ENCODE measurements at regions not wholly inside any gene's neighbourhood (a gene's known extent, or its start where the extent isn't known, plus 50 kb on each side); places are given as distances from the start of the nearest gene placed in this dataset.

DNA sequence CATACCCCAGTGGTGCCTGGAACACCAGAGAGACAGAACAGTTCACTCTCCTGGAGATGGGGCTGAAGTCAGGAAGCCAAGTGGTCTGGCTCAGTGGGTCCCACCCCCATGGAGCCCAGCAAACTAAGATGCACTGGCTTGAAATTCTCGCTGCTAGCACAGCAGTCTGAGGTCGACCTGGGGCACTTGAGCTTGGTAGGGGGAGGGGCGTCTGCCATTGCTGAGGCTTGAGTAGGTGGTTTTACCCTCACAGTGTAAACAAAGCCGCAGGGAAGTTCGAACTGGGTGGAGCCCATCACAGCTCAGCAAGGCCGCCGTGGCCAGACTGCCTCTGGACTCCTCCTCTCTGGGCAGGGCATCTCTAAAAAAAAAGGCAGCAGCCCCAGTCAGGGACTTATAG, 272.0 kb downstream of the KLF13 start:
- Mint-ChIP-seq H3K4me3 (ENCODE audit: unreplicated experiment) (no peak overlapping the region), H3K36me3 (ENCODE audit: low read depth, unreplicated experiment) (no peaks in the 10 kb centered on the region), H3K27me3 (ENCODE audit: low read depth, unreplicated experiment) (peaks cover 7% of the 10 kb centered on the region), H3K27ac (ENCODE audit: unreplicated experiment) (no peak overlapping the region), H3K9me3 (ENCODE audit: unreplicated experiment) (peaks cover 3% of the 10 kb centered on the region), H3K4me1 (ENCODE audit: low read depth, unreplicated experiment) (peaks cover 5% of the 10 kb centered on the region)
- Histone ChIP-seq H2AFZ (ENCODE audit: low read depth, low read length) (no peak overlapping the region), H3K36me3 (ENCODE audit: insufficient read depth, low read length) (no peaks in the 10 kb centered on the region), H3K27me3 (ENCODE audit: insufficient read depth, low read length) (no peaks in the 10 kb centered on the region), H3K4me2 (ENCODE audit: low read length) (no peak overlapping the region), H3K4me1 (ENCODE audit: insufficient read depth, low read length) (no peaks in the 10 kb centered on the region), H4K20me1 (ENCODE audit: insufficient read depth, low read length) (no peaks in the 10 kb centered on the region), H3K4me3 (ENCODE audit: insufficient read depth, low read depth, low read length) (no peak overlapping the region), H3K79me2 (ENCODE audit: insufficient read depth, low read length) (no peaks in the 10 kb centered on the region), H3K9me3 (ENCODE audit: insufficient read depth, low read depth, low read length) (no peaks in the 10 kb centered on the region), H3K9ac (ENCODE audit: low read length) (no peak overlapping the region), H3K27ac (ENCODE audit: low read depth, low read length) (no peak overlapping the region)
- DNase-seq (ENCODE audit: low read depth) (no peak), FAIRE-seq (no peak)
- no peak for TF ChIP-seq EZH2 (IDR thresholded peaks at IDR 0.05; ENCODE audit: insufficient read depth, low read length)
- TF ChIP-seq, protein P1, sequence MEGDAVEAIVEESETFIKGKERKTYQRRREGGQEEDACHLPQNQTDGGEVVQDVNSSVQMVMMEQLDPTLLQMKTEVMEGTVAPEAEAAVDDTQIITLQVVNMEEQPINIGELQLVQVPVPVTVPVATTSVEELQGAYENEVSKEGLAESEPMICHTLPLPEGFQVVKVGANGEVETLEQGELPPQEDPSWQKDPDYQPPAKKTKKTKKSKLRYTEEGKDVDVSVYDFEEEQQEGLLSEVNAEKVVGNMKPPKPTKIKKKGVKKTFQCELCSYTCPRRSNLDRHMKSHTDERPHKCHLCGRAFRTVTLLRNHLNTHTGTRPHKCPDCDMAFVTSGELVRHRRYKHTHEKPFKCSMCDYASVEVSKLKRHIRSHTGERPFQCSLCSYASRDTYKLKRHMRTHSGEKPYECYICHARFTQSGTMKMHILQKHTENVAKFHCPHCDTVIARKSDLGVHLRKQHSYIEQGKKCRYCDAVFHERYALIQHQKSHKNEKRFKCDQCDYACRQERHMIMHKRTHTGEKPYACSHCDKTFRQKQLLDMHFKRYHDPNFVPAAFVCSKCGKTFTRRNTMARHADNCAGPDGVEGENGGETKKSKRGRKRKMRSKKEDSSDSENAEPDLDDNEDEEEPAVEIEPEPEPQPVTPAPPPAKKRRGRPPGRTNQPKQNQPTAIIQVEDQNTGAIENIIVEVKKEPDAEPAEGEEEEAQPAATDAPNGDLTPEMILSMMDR (IDR thresholded peaks at IDR 0.05; ENCODE audit: insufficient read depth, low read depth, low read length): no peak

DNA sequence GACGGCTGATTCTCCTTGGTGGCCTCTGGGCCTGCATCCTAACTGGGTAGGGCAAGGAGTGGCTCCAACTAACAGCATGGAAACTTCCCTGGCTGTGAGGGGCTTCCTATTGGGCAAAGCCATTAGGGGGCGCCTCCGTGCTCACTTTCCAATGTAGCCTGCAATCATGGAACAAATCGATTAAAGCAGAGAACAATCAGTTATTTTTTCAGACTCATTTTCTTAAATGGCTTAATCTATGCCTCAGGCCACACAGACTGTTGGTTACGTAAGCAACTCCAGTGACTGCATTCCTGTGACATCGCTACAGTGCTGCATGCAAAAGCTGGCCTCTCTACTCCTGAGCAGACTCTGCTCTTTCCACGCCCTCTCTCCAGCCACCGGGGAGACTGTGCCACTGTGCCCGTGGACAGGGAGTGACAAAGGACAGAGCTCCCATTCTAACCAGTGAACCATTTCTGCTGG, 278.9 kb downstream of the KLF13 start:
- no peaks in the 10 kb centered on the region for H3K79me2 ChIP-seq (ENCODE audit: insufficient read depth, low read length)
- H3K9ac ChIP-seq (ENCODE audit: low read length): no peak overlapping the region
- H3K4me3 ChIP-seq (ENCODE audit: insufficient read depth, low read depth, low read length): no peak overlapping the region
- no peak overlapping the region for H3K27ac Mint-ChIP-seq (ENCODE audit: unreplicated experiment)
- H3K27me3 ChIP-seq (ENCODE audit: insufficient read depth, low read length): no peaks in the 10 kb centered on the region
- FAIRE-seq (no peak), DNase-seq (ENCODE audit: low read depth) (peak; percentile 21)
- H3K4me2 ChIP-seq (ENCODE audit: low read length): peak overlapping the region; percentile 43
- H3K36me3 Mint-ChIP-seq (ENCODE audit: low read depth, unreplicated experiment): no peaks in the 10 kb centered on the region
- no peaks in the 10 kb centered on the region for H4K20me1 ChIP-seq (ENCODE audit: insufficient read depth, low read length)
- peaks cover 5% of the 10 kb centered on the region for H3K9me3 Mint-ChIP-seq (ENCODE audit: unreplicated experiment)
- no peaks in the 10 kb centered on the region for H3K36me3 ChIP-seq (ENCODE audit: insufficient read depth, low read length)
- no peak overlapping the region for H3K4me3 Mint-ChIP-seq (ENCODE audit: unreplicated experiment)
- peaks cover 11% of the 10 kb centered on the region for H3K4me1 ChIP-seq (ENCODE audit: insufficient read depth, low read length)
- peaks cover 4% of the 10 kb centered on the region for H3K27me3 Mint-ChIP-seq (ENCODE audit: low read depth, unreplicated experiment)
- H3K9me3 ChIP-seq (ENCODE audit: insufficient read depth, low read depth, low read length): no peaks in the 10 kb centered on the region
- no peak overlapping the region for H3K27ac ChIP-seq (ENCODE audit: low read depth, low read length)
- peaks cover 11% of the 10 kb centered on the region for H3K4me1 Mint-ChIP-seq (ENCODE audit: low read depth, unreplicated experiment)
- H2AFZ ChIP-seq (ENCODE audit: low read depth, low read length): no peak overlapping the region
- TF ChIP-seq, protein P1 (IDR thresholded peaks at IDR 0.05; ENCODE audit: insufficient read depth, low read depth, low read length): no peak
- TF ChIP-seq EZH2 (IDR thresholded peaks at IDR 0.05; ENCODE audit: insufficient read depth, low read length): no peak

DNA sequence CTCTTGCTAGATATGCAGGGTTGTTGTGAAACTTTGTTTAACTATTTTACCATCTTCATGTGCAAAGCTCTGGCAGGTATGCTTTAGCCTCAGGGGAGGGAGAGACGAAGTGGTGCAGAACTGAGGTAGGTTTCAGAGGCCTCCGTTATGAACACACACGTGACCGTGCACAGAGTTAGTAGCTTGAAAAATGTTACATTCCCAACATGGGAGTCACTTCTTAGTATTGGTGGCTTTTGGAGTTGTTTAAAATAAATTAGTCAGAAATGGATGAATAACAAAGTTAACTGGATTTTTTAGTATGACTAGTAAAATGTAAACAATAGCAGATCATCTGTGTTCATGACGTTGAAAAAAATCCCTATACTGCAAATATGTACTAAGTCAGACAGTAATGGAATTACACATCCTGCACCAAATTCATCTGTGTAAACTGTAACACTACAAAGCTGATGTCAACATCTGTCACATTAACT, 279.6 kb downstream of the KLF13 start:
- H3K4me2 ChIP-seq (ENCODE audit: low read length): peak overlapping the region; percentile 43
- H3K4me3 Mint-ChIP-seq (ENCODE audit: unreplicated experiment): no peak overlapping the region
- no peaks in the 10 kb centered on the region for H3K79me2 ChIP-seq (ENCODE audit: insufficient read depth, low read length)
- no peak overlapping the region for H2AFZ ChIP-seq (ENCODE audit: low read depth, low read length)
- H3K9me3 Mint-ChIP-seq (ENCODE audit: unreplicated experiment): peaks cover 2% of the 10 kb centered on the region
- no peaks in the 10 kb centered on the region for H3K9me3 ChIP-seq (ENCODE audit: insufficient read depth, low read depth, low read length)
- FAIRE-seq (peak; percentile 59), DNase-seq (ENCODE audit: low read depth) (peak; percentile 57)
- peaks cover 11% of the 10 kb centered on the region for H3K4me1 ChIP-seq (ENCODE audit: insufficient read depth, low read length)
- H3K4me3 ChIP-seq (ENCODE audit: insufficient read depth, low read depth, low read length): no peak overlapping the region
- H3K27ac ChIP-seq (ENCODE audit: low read depth, low read length): no peak overlapping the region
- no peak overlapping the region for H3K9ac ChIP-seq (ENCODE audit: low read length)
- no peak for TF ChIP-seq EZH2 (IDR thresholded peaks at IDR 0.05; ENCODE audit: insufficient read depth, low read length)
- TF ChIP-seq, protein P1 (IDR thresholded peaks at IDR 0.05; ENCODE audit: insufficient read depth, low read depth, low read length): no peak
- peak overlapping the region; percentile 34 for H3K27ac Mint-ChIP-seq (ENCODE audit: unreplicated experiment)
- H3K27me3 ChIP-seq (ENCODE audit: insufficient read depth, low read length): no peaks in the 10 kb centered on the region
- H4K20me1 ChIP-seq (ENCODE audit: insufficient read depth, low read length): no peaks in the 10 kb centered on the region
- H3K36me3 Mint-ChIP-seq (ENCODE audit: low read depth, unreplicated experiment): no peaks in the 10 kb centered on the region
- H3K36me3 ChIP-seq (ENCODE audit: insufficient read depth, low read length): no peaks in the 10 kb centered on the region
- H3K27me3 Mint-ChIP-seq (ENCODE audit: low read depth, unreplicated experiment): peaks cover 1% of the 10 kb centered on the region
- H3K4me1 Mint-ChIP-seq (ENCODE audit: low read depth, unreplicated experiment): peaks cover 11% of the 10 kb centered on the region
